Calu3 (cell line): ENCODE measurements at regions not wholly inside any gene's neighbourhood (a gene's known extent, or its start where the extent isn't known, plus 50 kb on each side); places are given as distances from the start of the nearest gene placed in this dataset.

Experiments used
- BruUV-seq: library from RNA; stranded (reverse); fragments of 400-500 nt; replicated peaks from 2 replicates; lab custom pipeline; 2021; lab: Mats Ljungman, UMichigan
- CTCF ChIA-PET: fragments of 300-600 bp; sonication (Branson Sonifier 250); formaldehyde crosslinking; loops from one replicate; lab custom pipeline; 2022; ENCODE audit warnings: antibody characterized with exemption; lab: Charles Lee
- DNase-seq: peaks from one replicate; pipeline ENCODE4 v3.0.0; 2022
- H3K27ac Mint-ChIP-seq: one replicate; pipeline ENCODE4 v1.8.0; 2022; ENCODE audit warnings: mixed read lengths; ENCODE audit not compliant: unreplicated experiment
- H3K27me3 Mint-ChIP-seq: one replicate; pipeline ENCODE4 v1.8.0; 2022; ENCODE audit warnings: mixed read lengths; ENCODE audit not compliant: unreplicated experiment
- H3K36me3 Mint-ChIP-seq: one replicate; pipeline ENCODE4 v1.8.0; 2022; ENCODE audit warnings: mild to moderate bottlenecking, moderate library complexity, mixed read lengths; ENCODE audit not compliant: insufficient read depth, unreplicated experiment
- H3K4me1 Mint-ChIP-seq: one replicate; pipeline ENCODE4 v1.8.0; 2022; ENCODE audit warnings: mild to moderate bottlenecking, low read depth, mixed read lengths; ENCODE audit not compliant: unreplicated experiment
- H3K4me3 Mint-ChIP-seq: one replicate; pipeline ENCODE4 v1.8.0; 2022; ENCODE audit warnings: mild to moderate bottlenecking, low read depth, moderate library complexity, mixed read lengths; ENCODE audit not compliant: unreplicated experiment
- H3K9me3 Mint-ChIP-seq: one replicate; pipeline ENCODE4 v1.8.0; 2022; ENCODE audit warnings: low read depth, mixed read lengths; ENCODE audit not compliant: unreplicated experiment
- intact Hi-C: fragments of 100-400 bp; cut with micrococcal nuclease; formaldehyde crosslinking; loops from one replicate; pipeline ENCODE4 v1.10.0; 2022; ENCODE audit not compliant: unreplicated experiment
- TF ChIP-seq, protein P1 (sequence below): fragments of 200-600 bp; IDR thresholded peaks from one replicate; pipeline ENCODE4 v1.8.0; 2022; ENCODE audit warnings: antibody characterized with exemption; ENCODE audit not compliant: unreplicated experiment

DNA sequence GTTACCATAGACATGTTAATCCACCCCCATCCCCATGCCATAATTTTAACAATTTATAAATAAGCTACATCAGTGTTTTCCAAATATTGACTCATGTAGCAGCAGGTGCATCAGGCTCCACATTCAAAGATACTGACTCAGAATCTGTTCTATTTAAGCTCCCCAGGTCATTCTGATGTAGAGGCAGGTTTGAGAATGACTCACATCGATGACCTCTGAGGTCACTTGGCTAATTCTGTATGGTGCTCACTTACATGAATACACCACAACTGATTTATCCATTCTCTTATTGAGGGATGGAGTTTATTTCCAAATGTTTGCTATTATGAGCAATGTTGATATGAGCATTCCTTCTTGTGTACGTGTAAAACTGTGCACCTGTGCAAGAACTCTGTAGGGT, 1159.0 kb downstream of the TYW1 start:
- H3K27me3 Mint-ChIP-seq: no peaks in the 10 kb centered on the region
- CTCF ChIA-PET: interaction anchor here (0.6 kb wide), 1 partner anchor 558 kb away, joined by 6 read pairs; no protein-coding TSS in a partner anchor
- H3K27ac Mint-ChIP-seq: no peak overlapping the region
- no TSS peak for BruUV-seq
- intact Hi-C loops: no loop called here
- no peak for DNase-seq
- peaks cover 3% of the 10 kb centered on the region for H3K9me3 Mint-ChIP-seq
- H3K4me1 Mint-ChIP-seq: no peaks in the 10 kb centered on the region
- TF ChIP-seq, protein P1, sequence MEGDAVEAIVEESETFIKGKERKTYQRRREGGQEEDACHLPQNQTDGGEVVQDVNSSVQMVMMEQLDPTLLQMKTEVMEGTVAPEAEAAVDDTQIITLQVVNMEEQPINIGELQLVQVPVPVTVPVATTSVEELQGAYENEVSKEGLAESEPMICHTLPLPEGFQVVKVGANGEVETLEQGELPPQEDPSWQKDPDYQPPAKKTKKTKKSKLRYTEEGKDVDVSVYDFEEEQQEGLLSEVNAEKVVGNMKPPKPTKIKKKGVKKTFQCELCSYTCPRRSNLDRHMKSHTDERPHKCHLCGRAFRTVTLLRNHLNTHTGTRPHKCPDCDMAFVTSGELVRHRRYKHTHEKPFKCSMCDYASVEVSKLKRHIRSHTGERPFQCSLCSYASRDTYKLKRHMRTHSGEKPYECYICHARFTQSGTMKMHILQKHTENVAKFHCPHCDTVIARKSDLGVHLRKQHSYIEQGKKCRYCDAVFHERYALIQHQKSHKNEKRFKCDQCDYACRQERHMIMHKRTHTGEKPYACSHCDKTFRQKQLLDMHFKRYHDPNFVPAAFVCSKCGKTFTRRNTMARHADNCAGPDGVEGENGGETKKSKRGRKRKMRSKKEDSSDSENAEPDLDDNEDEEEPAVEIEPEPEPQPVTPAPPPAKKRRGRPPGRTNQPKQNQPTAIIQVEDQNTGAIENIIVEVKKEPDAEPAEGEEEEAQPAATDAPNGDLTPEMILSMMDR: no peak
- no peak overlapping the region for H3K4me3 Mint-ChIP-seq
- H3K36me3 Mint-ChIP-seq: no peaks in the 10 kb centered on the region

DNA sequence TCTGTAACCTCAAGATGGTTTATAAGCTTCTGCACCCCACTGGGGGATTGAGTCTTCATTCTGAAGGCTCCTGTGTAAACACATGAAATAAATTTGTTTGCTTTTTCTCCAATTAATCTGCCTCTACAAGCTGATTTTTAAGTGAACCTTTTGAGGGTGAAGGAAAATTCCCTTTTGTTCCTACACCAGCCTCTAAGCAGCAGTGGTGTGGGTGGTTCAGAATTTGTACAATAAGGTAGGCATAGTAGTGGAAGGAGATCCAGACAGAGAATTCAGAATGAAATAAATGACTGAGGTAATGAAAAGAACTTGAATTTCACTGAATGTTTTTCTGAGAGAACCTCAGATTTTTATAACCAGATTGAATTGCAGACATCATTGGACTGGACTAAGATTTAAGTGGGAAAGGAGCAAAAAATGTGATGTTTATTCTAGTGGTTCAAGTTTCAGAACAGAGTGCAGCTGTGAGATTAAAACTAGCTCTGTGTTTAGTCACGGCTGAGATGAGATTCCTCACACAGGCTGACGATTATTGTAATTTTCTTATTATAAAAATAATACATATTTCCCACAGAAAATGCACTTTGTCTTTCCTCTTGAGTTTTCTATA, 1162.2 kb downstream of the TYW1 start:
- intact Hi-C loops: no loop called here
- H3K4me1 Mint-ChIP-seq: no peaks in the 10 kb centered on the region
- H3K27ac Mint-ChIP-seq: no peak overlapping the region
- TF ChIP-seq, protein P1: no peak
- no peaks in the 10 kb centered on the region for H3K27me3 Mint-ChIP-seq
- CTCF ChIA-PET: no interaction called here
- no peak overlapping the region for H3K4me3 Mint-ChIP-seq
- BruUV-seq: no TSS peak
- DNase-seq: no peak
- no peaks in the 10 kb centered on the region for H3K36me3 Mint-ChIP-seq
- no peaks in the 10 kb centered on the region for H3K9me3 Mint-ChIP-seq

DNA sequence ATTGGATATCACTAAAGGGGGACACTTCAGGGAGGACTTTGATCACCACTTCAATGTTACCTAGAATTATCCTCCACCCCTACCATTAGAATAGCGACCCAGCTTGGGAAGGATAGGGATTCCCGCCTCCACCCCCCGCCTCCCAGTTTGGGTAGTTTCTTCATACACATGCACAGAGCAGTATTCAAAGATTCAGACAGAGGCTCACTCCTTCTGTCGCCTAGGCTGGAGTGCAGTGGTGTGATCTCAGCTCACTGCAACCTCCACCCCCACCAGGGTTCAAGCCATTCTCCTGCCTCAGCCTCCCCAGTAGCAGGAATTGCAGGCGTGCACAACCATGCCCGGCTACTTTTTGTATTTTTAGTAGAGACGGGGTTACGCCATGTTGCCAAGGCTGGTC, 1166.1 kb downstream of the TYW1 start:
- intact Hi-C loops: no loop called here
- Mint-ChIP-seq H3K36me3 (no peaks in the 10 kb centered on the region), H3K4me3 (no peak overlapping the region), H3K4me1 (no peaks in the 10 kb centered on the region), H3K27me3 (no peaks in the 10 kb centered on the region), H3K9me3 (peaks cover 3% of the 10 kb centered on the region), H3K27ac (no peak overlapping the region)
- TF ChIP-seq, protein P1: no peak
- DNase-seq: no peak
- CTCF ChIA-PET: no interaction called here
- BruUV-seq: no TSS peak

DNA sequence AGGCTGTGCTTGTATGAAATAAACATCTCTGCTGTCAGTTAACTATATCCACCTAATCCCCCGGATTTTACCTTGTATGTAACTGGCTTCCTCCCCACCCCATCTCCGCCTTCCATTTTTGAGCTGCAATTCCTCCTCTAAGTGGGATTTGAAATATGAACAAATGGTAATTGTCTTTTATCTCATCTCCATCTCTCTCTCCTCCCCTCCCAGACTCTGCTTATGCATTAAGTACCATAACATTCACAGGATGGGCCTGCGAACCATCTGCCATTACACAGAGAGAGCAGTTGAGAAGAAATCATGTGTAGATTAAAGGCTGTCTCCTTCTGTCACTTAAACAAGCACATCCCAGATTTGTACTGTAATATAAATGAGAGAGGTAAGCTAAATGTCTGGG, 1169.9 kb downstream of the TYW1 start:
- Mint-ChIP-seq H3K9me3 (peaks cover 3% of the 10 kb centered on the region), H3K27me3 (no peaks in the 10 kb centered on the region), H3K36me3 (no peaks in the 10 kb centered on the region), H3K27ac (no peak overlapping the region), H3K4me1 (no peaks in the 10 kb centered on the region), H3K4me3 (no peak overlapping the region)
- intact Hi-C loops: no loop called here
- no TSS peak for BruUV-seq
- DNase-seq: no peak
- TF ChIP-seq, protein P1: no peak
- CTCF ChIA-PET: no interaction called here
